NCI-H510A (cell line): ENCODE measurements at regions not wholly inside any gene's neighbourhood (a gene's known extent, or its start where the extent isn't known, plus 50 kb on each side); places are given as distances from the start of the nearest gene placed in this dataset.

ENCODE experiments used
- DNase-seq: peaks from one replicate; lab custom pipeline; 2025; lab: John Stamatoyannopoulos, UW

- DNase-seq: no peak
Observed at GRCh38 chr3:116767726-116768125, 58.1 kb downstream of the TUSC7 start.

GRCh38 chr3:116770815-116771450 is 61.4 kb downstream of the TUSC7 start:
- DNase-seq: peak; percentile 16

- DNase-seq: no peak
Observed at GRCh38 chr3:116776880-116777785, 67.6 kb downstream of the TUSC7 start.

GRCh38 chr3:116785226-116785625 is 75.6 kb downstream of the TUSC7 start:
- DNase-seq: no peak

- no peak for DNase-seq
Observed at GRCh38 chr3:116802651-116803050, 93.1 kb downstream of the TUSC7 start.

GRCh38 chr3:116806351-116806750 is 96.8 kb downstream of the TUSC7 start:
- DNase-seq: no peak

- DNase-seq: no peak
Observed at GRCh38 chr3:116808725-116809124, 99.1 kb downstream of the TUSC7 start.

- DNase-seq: no peak
Observed at GRCh38 chr3:116809208-116809607, 99.6 kb downstream of the TUSC7 start.

GRCh38 chr3:116811754-116812153 is 102.2 kb downstream of the TUSC7 start:
- no peak for DNase-seq

- DNase-seq: no peak
Observed at GRCh38 chr3:116812949-116813348, 103.4 kb downstream of the TUSC7 start.

GRCh38 chr3:116815321-116815720 is 105.7 kb downstream of the TUSC7 start:
- DNase-seq: no peak

- DNase-seq: no peak
Observed at GRCh38 chr3:116815831-116816588, 106.4 kb downstream of the TUSC7 start.

GRCh38 chr3:116821371-116821770 is 111.8 kb downstream of the TUSC7 start:
- no peak for DNase-seq

GRCh38 chr3:116824208-116824607 is 114.6 kb downstream of the TUSC7 start:
- no peak for DNase-seq

GRCh38 chr3:116833202-116833601 is 123.6 kb downstream of the TUSC7 start:
- DNase-seq: no peak

- DNase-seq: no peak
Observed at GRCh38 chr3:116834816-116835215, 125.2 kb downstream of the TUSC7 start.

- DNase-seq: no peak
Observed at GRCh38 chr3:116835658-116836057, 126.1 kb downstream of the TUSC7 start.

GRCh38 chr3:116836286-116836685 is 126.7 kb downstream of the TUSC7 start:
- no peak for DNase-seq

GRCh38 chr3:116837483-116837882 is 127.9 kb downstream of the TUSC7 start:
- no peak for DNase-seq

GRCh38 chr3:116841003-116841735 is 131.6 kb downstream of the TUSC7 start:
- no peak for DNase-seq

- no peak for DNase-seq
Observed at GRCh38 chr3:116842254-116842957, 132.8 kb downstream of the TUSC7 start.
